HFFc6 (cell line): ENCODE measurements at regions not wholly inside any gene's neighbourhood (a gene's known extent, or its start where the extent isn't known, plus 50 kb on each side); places are given as distances from the start of the nearest gene placed in this dataset.
"Not testable (repeated sequence)": the region's sequence is repeated elsewhere in the genome, so short reads cannot be mapped to it uniquely, and the experiment has no call there.

Experiments used
- DNase-seq: peaks from one replicate; pipeline ENCODE4 v3.0.0-alpha.2; 2018
- H3K27ac Mint-ChIP-seq: 2 replicates; pipeline ENCODE4 v1.8.0; 2020; ENCODE audit warnings: mild to moderate bottlenecking, mixed read lengths
- H3K27me3 Mint-ChIP-seq: 2 replicates; pipeline ENCODE4 v1.8.0; 2021; ENCODE audit warnings: mild to moderate bottlenecking, moderate library complexity, mixed read lengths; ENCODE audit not compliant: insufficient read depth
- H3K36me3 Mint-ChIP-seq: 2 replicates; pipeline ENCODE4 v1.8.0; 2021; ENCODE audit warnings: low read depth, mixed read lengths
- H3K4me1 Mint-ChIP-seq: 2 replicates; pipeline ENCODE4 v1.8.0; 2020; ENCODE audit warnings: low read depth, mixed read lengths
- H3K4me3 Mint-ChIP-seq: 2 replicates; pipeline ENCODE4 v1.8.0; 2020; ENCODE audit warnings: mild to moderate bottlenecking, moderate library complexity, mixed read lengths
- H3K9me3 Mint-ChIP-seq: 2 replicates; pipeline ENCODE4 v1.8.0; 2020; ENCODE audit warnings: mild to moderate bottlenecking, mixed read lengths
- CTCF ChIP-seq: fragments of 200-600 bp; sonication (generic); IDR thresholded peaks from 2 replicates; pipeline ENCODE4 v1.5.0; 2021; ENCODE audit warnings: antibody characterized with exemption, mild to moderate bottlenecking

- peaks cover 19% of the 10 kb centered on the region for H3K9me3 Mint-ChIP-seq
- H3K27me3 Mint-ChIP-seq = no peaks in the 10 kb centered on the region
- H3K4me3 Mint-ChIP-seq = no peak overlapping the region
- no peaks in the 10 kb centered on the region for H3K4me1 Mint-ChIP-seq
- DNase-seq = no peak
- no peaks in the 10 kb centered on the region for H3K36me3 Mint-ChIP-seq
- H3K27ac Mint-ChIP-seq = no peak overlapping the region
- TF ChIP-seq CTCF = no peak
Observed at GRCh38 chr9:24816006-24816405, 270.3 kb upstream of the IZUMO3 start.

DNA sequence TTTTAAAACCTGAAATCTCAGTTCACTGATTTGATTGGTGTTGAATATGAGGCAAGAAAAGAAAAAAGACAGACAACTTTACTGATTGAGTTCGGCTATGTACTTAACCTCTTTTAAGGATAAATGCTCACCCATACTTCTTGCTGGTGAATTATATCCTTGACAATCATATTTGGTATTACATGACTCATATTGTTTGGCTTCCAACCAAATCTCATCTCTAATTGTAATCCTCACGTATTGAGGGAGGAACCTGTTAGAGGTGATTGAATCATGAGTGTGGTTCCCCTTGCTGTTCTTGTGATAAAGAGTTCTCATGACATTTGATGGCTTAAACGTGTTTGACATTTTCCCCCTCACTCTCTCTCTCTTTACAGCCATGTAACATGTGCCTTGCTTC, 255.6 kb upstream of the IZUMO3 start:
- H3K4me1 Mint-ChIP-seq = no peaks in the 10 kb centered on the region
- DNase-seq = no peak
- no peak overlapping the region for H3K4me3 Mint-ChIP-seq
- no peaks in the 10 kb centered on the region for H3K27me3 Mint-ChIP-seq
- no peak overlapping the region for H3K27ac Mint-ChIP-seq
- no peak for TF ChIP-seq CTCF
- H3K9me3 Mint-ChIP-seq = peaks cover 22% of the 10 kb centered on the region
- no peaks in the 10 kb centered on the region; the same call in 1 of the 2 replicates for H3K36me3 Mint-ChIP-seq

GRCh38 chr9:24793787-24794186, 248.1 kb upstream of the IZUMO3 start:
- no peak for DNase-seq
- Mint-ChIP-seq H3K4me3 (no peak overlapping the region), H3K27me3 (no peaks in the 10 kb centered on the region), H3K4me1 (no peaks in the 10 kb centered on the region), H3K27ac (no peak overlapping the region), H3K9me3 (peaks cover 45% of the 10 kb centered on the region), H3K36me3 (peaks cover 10% of the 10 kb centered on the region; the same call in 1 of the 2 replicates)
- no peak for TF ChIP-seq CTCF

DNA sequence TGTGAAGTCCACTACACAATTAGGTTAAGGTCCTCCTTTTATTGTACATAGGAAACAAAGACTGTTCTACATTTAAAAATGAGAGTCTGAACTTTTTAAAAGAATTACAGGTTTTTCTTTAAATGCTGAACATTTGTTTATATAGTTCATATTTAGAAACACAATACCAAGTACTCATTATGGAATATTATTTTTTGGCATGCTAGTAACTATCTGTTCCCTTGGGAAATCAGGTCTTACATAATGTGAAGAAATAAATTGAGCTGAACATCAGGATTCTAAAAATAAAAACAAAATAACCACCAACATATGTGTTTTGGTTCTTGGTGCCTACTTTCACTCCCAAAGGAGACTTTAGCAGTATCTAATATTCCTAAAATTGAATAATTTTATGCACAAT, 230.5 kb upstream of the IZUMO3 start:
- Mint-ChIP-seq H3K36me3 (no peaks in the 10 kb centered on the region), H3K27me3 (no peaks in the 10 kb centered on the region; the same call in 1 of the 2 replicates), H3K9me3 (peaks cover 37% of the 10 kb centered on the region), H3K27ac (no peak overlapping the region), H3K4me1 (no peaks in the 10 kb centered on the region), H3K4me3 (no peak overlapping the region)
- no peak for TF ChIP-seq CTCF
- no peak for DNase-seq

GRCh38 chr9:24774199-24774598, 228.5 kb upstream of the IZUMO3 start:
- not testable (repeated sequence) for H3K27ac Mint-ChIP-seq, H3K4me3 Mint-ChIP-seq, H3K4me1 Mint-ChIP-seq, DNase-seq, H3K36me3 Mint-ChIP-seq, H3K27me3 Mint-ChIP-seq
- peaks cover 46% of the 10 kb centered on the region for H3K9me3 Mint-ChIP-seq

DNA sequence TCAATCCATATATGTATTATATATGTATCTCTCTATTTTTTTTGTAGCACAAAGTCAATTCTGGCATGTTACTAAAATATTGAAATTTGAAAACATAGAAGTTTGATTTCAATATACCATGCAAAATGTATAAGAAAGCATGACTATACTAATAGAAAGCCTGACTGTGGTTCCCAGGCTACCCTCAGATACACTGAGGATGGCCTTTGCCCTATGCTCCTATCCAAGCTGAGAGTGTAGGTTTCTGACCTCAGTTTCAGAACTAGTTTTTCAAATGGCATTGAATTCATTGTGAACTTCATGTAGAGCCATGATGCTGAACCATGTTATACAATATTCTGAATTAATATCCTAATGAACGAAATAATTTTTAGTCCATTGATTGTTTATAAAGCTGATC, 220.4 kb upstream of the IZUMO3 start:
- Mint-ChIP-seq H3K36me3 (no peaks in the 10 kb centered on the region; the same call in 1 of the 2 replicates), H3K4me1 (no peaks in the 10 kb centered on the region), H3K4me3 (no peak overlapping the region), H3K27ac (no peak overlapping the region), H3K9me3 (peaks cover 47% of the 10 kb centered on the region), H3K27me3 (no peaks in the 10 kb centered on the region; the same call in 1 of the 2 replicates)
- no peak for DNase-seq
- no peak for TF ChIP-seq CTCF
